HG02763 (cell line): ENCODE measurements at regions not wholly inside any gene's neighbourhood (a gene's known extent, or its start where the extent isn't known, plus 50 kb on each side); places are given as distances from the start of the nearest gene placed in this dataset.

Experiments used
- ATAC-seq: cut with Tn5 transposase; IDR thresholded peaks from one replicate; pipeline ENCODE4 v1.9.1; 2021; ENCODE audit warnings: mild to moderate bottlenecking, moderate library complexity; ENCODE audit not compliant: unreplicated experiment

GRCh38 chr9:95762322-95762721 lies 113.2 kb upstream of the ERCC6L2 start:
- ATAC-seq: no peak

- ATAC-seq: no peak
These were observed 114.7 kb upstream of the ERCC6L2 start for GRCh38 chr9:95760791-95761190.

GRCh38 chr9:95757439-95757838 lies 118.1 kb upstream of the ERCC6L2 start:
- ATAC-seq: no peak

GRCh38 chr9:95756986-95757385 lies 118.5 kb upstream of the ERCC6L2 start:
- ATAC-seq: no peak

GRCh38 chr9:95756101-95756500 lies 119.4 kb upstream of the ERCC6L2 start:
- no peak for ATAC-seq

GRCh38 chr9:95755421-95755730 lies 120.1 kb upstream of the ERCC6L2 start:
- no peak for ATAC-seq

GRCh38 chr9:95754533-95755420 lies 120.7 kb upstream of the ERCC6L2 start:
- no peak for ATAC-seq

GRCh38 chr9:95753762-95754465 lies 121.6 kb upstream of the ERCC6L2 start:
- ATAC-seq: no peak

GRCh38 chr9:95752129-95752731 lies 123.3 kb upstream of the ERCC6L2 start:
- no peak for ATAC-seq

- ATAC-seq: no peak
These were observed 124.0 kb upstream of the ERCC6L2 start for GRCh38 chr9:95751520-95751790.

- no peak for ATAC-seq
These were observed 124.6 kb upstream of the ERCC6L2 start for GRCh38 chr9:95750725-95751519.

GRCh38 chr9:95749493-95749892 lies 126.0 kb upstream of the ERCC6L2 start:
- no peak for ATAC-seq

- ATAC-seq: no peak
These were observed 128.9 kb upstream of the ERCC6L2 start for GRCh38 chr9:95746408-95747180.

GRCh38 chr9:95742821-95743220 lies 132.7 kb upstream of the ERCC6L2 start:
- ATAC-seq: no peak

GRCh38 chr9:95741631-95742030 lies 133.9 kb upstream of the ERCC6L2 start:
- no peak for ATAC-seq

- ATAC-seq: no peak
These were observed 135.1 kb upstream of the ERCC6L2 start for GRCh38 chr9:95740217-95741004.

GRCh38 chr9:95738438-95738837 lies 137.1 kb upstream of the ERCC6L2 start:
- ATAC-seq: no peak

- no peak for ATAC-seq
These were observed 138.5 kb upstream of the ERCC6L2 start for GRCh38 chr9:95736891-95737522.

- no peak for ATAC-seq
These were observed 139.1 kb upstream of the ERCC6L2 start for GRCh38 chr9:95736370-95736769.
